ENCODE measurements at regions not wholly inside any gene's neighbourhood (a gene's known extent, or its start where the extent isn't known, plus 50 kb on each side); places are given as distances from the start of the nearest gene placed in this dataset.

DNA sequence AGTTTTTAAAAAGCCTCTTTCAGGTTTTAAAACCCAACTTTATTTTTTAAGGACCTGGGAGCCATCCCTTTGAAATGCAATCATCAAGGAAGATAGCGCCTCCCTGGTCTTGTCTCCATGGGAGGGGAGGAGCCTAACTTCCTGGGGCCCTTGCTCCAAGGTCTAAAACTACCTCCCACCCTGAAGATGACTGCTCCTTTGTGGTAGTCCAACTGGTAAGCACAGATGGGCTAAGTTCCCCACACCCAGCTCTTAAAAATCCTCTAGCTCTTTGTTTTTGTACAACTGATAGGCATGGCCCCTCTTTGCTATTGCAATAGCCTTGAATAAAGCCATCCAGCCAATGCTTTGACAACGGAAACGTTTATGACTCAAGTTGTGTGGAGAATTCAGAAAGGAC is 716.8 kb downstream of the CBLN2 start:
- TF ChIP-seq POLR2AphosphoS5 (IDR thresholded peaks at IDR 0.05; ENCODE audit: low read depth, low read length): no peak
- TF ChIP-seq TAF1 (IDR thresholded peaks at IDR 0.05; ENCODE audit: low read depth, low read length): no peak
- TF ChIP-seq SPI1 (IDR thresholded peaks at IDR 0.05; ENCODE audit: low read depth, low read length): no peak
- no peak for TF ChIP-seq POLR2A (IDR thresholded peaks at IDR 0.05; ENCODE audit: low read depth, low read length)

Data from GM12891 (cell line).